Effector memory CD8-positive, alpha-beta T cell (primary cell): ENCODE measurements at regions not wholly inside any gene's neighbourhood (a gene's known extent, or its start where the extent isn't known, plus 50 kb on each side); places are given as distances from the start of the nearest gene placed in this dataset.

Experiments
- ATAC-seq: fragments of 150-1000 bp; cut with Tn5 transposase; replicated peaks from 2 replicates; pipeline ENCODE4 v1.10.0; 2021; ENCODE audit warnings: mild to moderate bottlenecking, moderate library complexity
- DNase-seq, 3 experiments: peaks; one replicate each; pipeline ENCODE4 v3.0.0; 2021
- H3K27ac Mint-ChIP-seq, 2 donors: one replicate each; pipeline ENCODE4 v1.8.0; 2022; ENCODE audit warnings: mild to moderate bottlenecking in 2 of 2, mixed read lengths in 2 of 2, moderate library complexity in 2 of 2
- H3K27me3 Mint-ChIP-seq, 2 donors: one replicate each; pipeline ENCODE4 v1.8.0; 2022; ENCODE audit warnings: mixed read lengths in 2 of 2
- H3K36me3 Mint-ChIP-seq: one replicate; pipeline ENCODE4 v1.8.0; 2022; ENCODE audit warnings: mild to moderate bottlenecking, moderate library complexity, mixed read lengths; ENCODE audit not compliant: insufficient read depth
- H3K4me1 Mint-ChIP-seq, 2 donors: one replicate each; pipeline ENCODE4 v1.8.0; 2022; ENCODE audit warnings: low read depth in 2 of 2, mixed read lengths in 2 of 2
- H3K4me3 Mint-ChIP-seq, 2 donors: one replicate each; pipeline ENCODE4 v1.8.0; 2022; ENCODE audit warnings: mild to moderate bottlenecking in 2 of 2, mixed read lengths in 2 of 2, moderate library complexity in 2 of 2
- H3K9me3 Mint-ChIP-seq, 2 donors: one replicate each; pipeline ENCODE4 v1.8.0; 2022; ENCODE audit warnings: mixed read lengths in 2 of 2

- H3K27me3 Mint-ChIP-seq, result no peaks in the 10 kb centered on the region
- H3K9me3 Mint-ChIP-seq, result peaks cover 0 to 10% of the 10 kb centered on the region in 2 donors
- ATAC-seq, result no peak
- DNase-seq, result no peak
- no peaks in the 10 kb centered on the region for H3K4me1 Mint-ChIP-seq
- H3K4me3 Mint-ChIP-seq, result no peak overlapping the region
- H3K27ac Mint-ChIP-seq, result no peak overlapping the region
- no peaks in the 10 kb centered on the region for H3K36me3 Mint-ChIP-seq
These were observed 1266.2 kb downstream of the SLITRK5 start for GRCh38 chr13:88937384-88937783.

GRCh38 chr13:88945793-88946192 lies 1274.6 kb downstream of the SLITRK5 start:
- H3K4me3 Mint-ChIP-seq, result no peak overlapping the region
- no peaks in the 10 kb centered on the region for H3K36me3 Mint-ChIP-seq
- DNase-seq (no peak), ATAC-seq (no peak)
- no peaks in the 10 kb centered on the region for H3K27me3 Mint-ChIP-seq
- no peaks in the 10 kb centered on the region for H3K4me1 Mint-ChIP-seq
- no peaks in the 10 kb centered on the region for H3K9me3 Mint-ChIP-seq
- no peak overlapping the region for H3K27ac Mint-ChIP-seq

- Mint-ChIP-seq H3K4me1 (no peaks in the 10 kb centered on the region), H3K4me3 (no peak overlapping the region), H3K9me3 (no peaks in the 10 kb centered on the region), H3K27me3 (no peaks in the 10 kb centered on the region), H3K27ac (no peak overlapping the region), H3K36me3 (no peaks in the 10 kb centered on the region)
- ATAC-seq (no peak), DNase-seq (no peak)
These were observed 1277.3 kb downstream of the SLITRK5 start for GRCh38 chr13:88948501-88948900.

- H3K4me1 Mint-ChIP-seq, result no peaks in the 10 kb centered on the region
- no peaks in the 10 kb centered on the region for H3K27me3 Mint-ChIP-seq
- peaks cover 2% of the 10 kb centered on the region for H3K36me3 Mint-ChIP-seq
- no peak for ATAC-seq
- H3K9me3 Mint-ChIP-seq, result peaks cover 5 to 14% of the 10 kb centered on the region in 2 donors
- no peak overlapping the region for H3K27ac Mint-ChIP-seq
- DNase-seq, result no peak
- no peak overlapping the region for H3K4me3 Mint-ChIP-seq
These were observed 1287.7 kb downstream of the SLITRK5 start for GRCh38 chr13:88958821-88959220.

- no peak overlapping the region for H3K4me3 Mint-ChIP-seq
- H3K4me1 Mint-ChIP-seq, result peaks cover 0 to 2% of the 10 kb centered on the region in 2 donors
- no peak overlapping the region for H3K27ac Mint-ChIP-seq
- ATAC-seq, result no peak
- peaks cover 0 to 6% of the 10 kb centered on the region in 2 donors for H3K9me3 Mint-ChIP-seq
- H3K36me3 Mint-ChIP-seq, result no peaks in the 10 kb centered on the region
- DNase-seq, result no peak
- no peaks in the 10 kb centered on the region for H3K27me3 Mint-ChIP-seq
These were observed 1305.3 kb downstream of the SLITRK5 start for GRCh38 chr13:88976466-88976865.

GRCh38 chr13:88978607-88979006 lies 1307.4 kb downstream of the SLITRK5 start:
- DNase-seq (no peak), ATAC-seq (no peak)
- no peaks in the 10 kb centered on the region for H3K27me3 Mint-ChIP-seq
- peaks cover 0 to 4% of the 10 kb centered on the region in 2 donors for H3K9me3 Mint-ChIP-seq
- H3K4me1 Mint-ChIP-seq, result peaks cover 0 to 2% of the 10 kb centered on the region in 2 donors
- H3K36me3 Mint-ChIP-seq, result no peaks in the 10 kb centered on the region
- H3K4me3 Mint-ChIP-seq, result no peak overlapping the region
- no peak overlapping the region for H3K27ac Mint-ChIP-seq

GRCh38 chr13:88979465-88980175 lies 1308.4 kb downstream of the SLITRK5 start:
- Mint-ChIP-seq H3K36me3 (no peaks in the 10 kb centered on the region), H3K9me3 (peaks cover 0 to 4% of the 10 kb centered on the region in 2 donors), H3K27me3 (no peaks in the 10 kb centered on the region), H3K27ac (no peak overlapping the region), H3K4me3 (no peak overlapping the region), H3K4me1 (peaks cover 0 to 2% of the 10 kb centered on the region in 2 donors)
- ATAC-seq (peak; percentile 69), DNase-seq (no peak)

- Mint-ChIP-seq H3K4me1 (no peaks in the 10 kb centered on the region), H3K9me3 (peaks cover 0 to 3% of the 10 kb centered on the region in 2 donors), H3K27me3 (no peaks in the 10 kb centered on the region), H3K4me3 (no peak overlapping the region), H3K36me3 (peaks cover 2% of the 10 kb centered on the region), H3K27ac (no peak overlapping the region)
- DNase-seq (no peak), ATAC-seq (no peak)
These were observed 1332.5 kb downstream of the SLITRK5 start for GRCh38 chr13:89003656-89004055.

GRCh38 chr13:89011615-89012014 lies 1340.4 kb downstream of the SLITRK5 start:
- H3K27me3 Mint-ChIP-seq, result no peaks in the 10 kb centered on the region

GRCh38 chr13:89027694-89028306 lies 1356.6 kb downstream of the SLITRK5 start:
- Mint-ChIP-seq H3K36me3 (no peaks in the 10 kb centered on the region), H3K9me3 (peaks cover 0 to 9% of the 10 kb centered on the region in 2 donors), H3K4me3 (no peak overlapping the region), H3K27ac (no peak overlapping the region), H3K4me1 (no peaks in the 10 kb centered on the region), H3K27me3 (no peaks in the 10 kb centered on the region)
- no peak for ATAC-seq
- DNase-seq, result no peak

More at GRCh38 chr13:89011615-89012014, 1340.4 kb downstream of the SLITRK5 start:
- Mint-ChIP-seq H3K4me1 (no peaks in the 10 kb centered on the region), H3K9me3 (peaks cover 6 to 8% of the 10 kb centered on the region in 2 donors), H3K4me3 (no peak overlapping the region), H3K27ac (no peak overlapping the region), H3K36me3 (no peaks in the 10 kb centered on the region)
- no peak for DNase-seq
- no peak for ATAC-seq

GRCh38 chr13:89029062-89029461 lies 1357.9 kb downstream of the SLITRK5 start:
- DNase-seq, result no peak
- H3K27me3 Mint-ChIP-seq, result no peaks in the 10 kb centered on the region
- no peak for ATAC-seq
- no peak overlapping the region for H3K27ac Mint-ChIP-seq
- no peaks in the 10 kb centered on the region for H3K36me3 Mint-ChIP-seq
- H3K9me3 Mint-ChIP-seq, result peaks cover 0 to 9% of the 10 kb centered on the region in 2 donors
- H3K4me3 Mint-ChIP-seq, result no peak overlapping the region
- no peaks in the 10 kb centered on the region for H3K4me1 Mint-ChIP-seq

GRCh38 chr13:89034015-89034414 lies 1362.8 kb downstream of the SLITRK5 start:
- peaks cover 0 to 4% of the 10 kb centered on the region in 2 donors for H3K9me3 Mint-ChIP-seq
- H3K4me1 Mint-ChIP-seq, result no peaks in the 10 kb centered on the region
- H3K36me3 Mint-ChIP-seq, result no peaks in the 10 kb centered on the region
- H3K27ac Mint-ChIP-seq, result no peak overlapping the region
- H3K4me3 Mint-ChIP-seq, result no peak overlapping the region
- ATAC-seq (no peak), DNase-seq (no peak)
- no peaks in the 10 kb centered on the region for H3K27me3 Mint-ChIP-seq

- DNase-seq (no peak), ATAC-seq (no peak)
- Mint-ChIP-seq H3K9me3 (peaks cover 0 to 2% of the 10 kb centered on the region in 2 donors), H3K4me3 (no peak overlapping the region), H3K27ac (no peak overlapping the region), H3K36me3 (no peaks in the 10 kb centered on the region), H3K4me1 (no peaks in the 10 kb centered on the region), H3K27me3 (no peaks in the 10 kb centered on the region)
These were observed 1381.5 kb downstream of the SLITRK5 start for GRCh38 chr13:89052699-89053098.

GRCh38 chr13:89053418-89053817 lies 1382.2 kb downstream of the SLITRK5 start:
- ATAC-seq, result no peak

More at GRCh38 chr13:89053418-89053817, 1382.2 kb downstream of the SLITRK5 start:
- no peak overlapping the region for H3K4me3 Mint-ChIP-seq
- no peaks in the 10 kb centered on the region for H3K27me3 Mint-ChIP-seq
- H3K4me1 Mint-ChIP-seq, result no peaks in the 10 kb centered on the region
- no peak for DNase-seq
- H3K27ac Mint-ChIP-seq, result no peak overlapping the region
- H3K9me3 Mint-ChIP-seq, result peaks cover 0 to 2% of the 10 kb centered on the region in 2 donors
- H3K36me3 Mint-ChIP-seq, result no peaks in the 10 kb centered on the region
